Parathyroid adenoma (tissue), 2 donors: ENCODE measurements at regions not wholly inside any gene's neighbourhood (a gene's known extent, or its start where the extent isn't known, plus 50 kb on each side); places are given as distances from the start of the nearest gene placed in this dataset.

Experiments
- H2AFZ ChIP-seq: fragments of 300-600 bp; sonication (generic); one replicate; pipeline ENCODE4 v1.7.0; 2017; ENCODE audit warnings: antibody characterized with exemption, mild to moderate bottlenecking
- H3K27ac ChIP-seq: fragments of 300-600 bp; sonication (generic); one replicate; pipeline ENCODE4 v1.7.0; 2017
- H3K27me3 ChIP-seq: fragments of 300-600 bp; sonication (generic); one replicate; pipeline ENCODE4 v1.7.0; 2017; ENCODE audit warnings: low read length; ENCODE audit not compliant: control insufficient read depth, insufficient read depth
- H3K36me3 ChIP-seq: fragments of 300-600 bp; sonication (generic); one replicate; pipeline ENCODE4 v1.7.0; 2017; ENCODE audit warnings: low read length; ENCODE audit not compliant: control insufficient read depth, insufficient read depth
- H3K4me1 ChIP-seq: fragments of 300-600 bp; sonication (generic); one replicate; pipeline ENCODE4 v1.7.0; 2017; ENCODE audit warnings: control low read depth
- H3K4me2 ChIP-seq: fragments of 300-600 bp; sonication (generic); one replicate; pipeline ENCODE4 v1.7.0; 2017; ENCODE audit warnings: low read length
- H3K4me3 ChIP-seq: fragments of 300-600 bp; sonication (generic); one replicate; pipeline ENCODE4 v1.7.0; 2017; ENCODE audit warnings: low read depth, low read length
- H3K79me2 ChIP-seq: fragments of 300-600 bp; sonication (generic); one replicate; pipeline ENCODE4 v1.7.0; 2017; ENCODE audit warnings: control low read depth
- H3K9ac ChIP-seq: fragments of 300-600 bp; sonication (generic); one replicate; pipeline ENCODE4 v1.7.0; 2017; ENCODE audit warnings: mild to moderate bottlenecking
- H3K9me3 ChIP-seq: fragments of 300-600 bp; sonication (generic); one replicate; pipeline ENCODE4 v1.7.0; 2017; ENCODE audit warnings: low read length; ENCODE audit not compliant: control insufficient read depth
- TF ChIP-seq, protein P1 (sequence below): fragments of 300-600 bp; sonication (generic); IDR thresholded peaks from one replicate; pipeline ENCODE4 v1.7.0; 2017; ENCODE audit warnings: antibody characterized with exemption, mild to moderate bottlenecking
- donor health status: primary hyperparathyroidism.

DNA sequence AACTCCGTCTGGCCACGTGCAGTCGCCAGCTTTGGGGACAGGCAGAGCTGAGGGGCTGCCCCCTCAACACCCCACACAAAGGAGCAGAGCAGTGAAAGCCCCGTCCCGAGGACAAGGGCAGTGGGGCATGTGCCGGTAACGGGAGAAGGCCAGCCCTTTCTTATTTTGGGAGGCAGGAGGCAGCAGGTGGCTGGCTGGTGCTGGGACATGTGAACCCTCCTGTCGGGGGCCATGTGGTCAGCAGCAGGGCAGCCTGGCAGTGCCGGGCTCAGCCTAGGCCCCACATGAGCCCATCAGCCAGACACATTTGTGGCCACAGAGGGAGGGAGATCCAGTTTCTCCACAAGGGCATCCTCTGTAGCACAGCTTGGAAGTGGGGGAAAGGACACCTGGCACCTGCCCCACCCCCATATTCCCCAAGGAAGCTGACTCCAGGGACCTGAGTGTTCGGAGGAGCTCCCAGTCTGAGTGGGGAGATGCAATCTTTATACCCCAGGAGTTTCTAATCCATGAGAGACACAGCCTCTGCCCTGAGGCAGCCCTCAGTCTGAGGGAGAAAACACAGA, 137.6 kb downstream of the MRPL14 start:
- Histone ChIP-seq H2AFZ (no peak overlapping the region), H3K4me1 (peaks cover 13% of the 10 kb centered on the region), H3K4me2 (no peak overlapping the region)

DNA sequence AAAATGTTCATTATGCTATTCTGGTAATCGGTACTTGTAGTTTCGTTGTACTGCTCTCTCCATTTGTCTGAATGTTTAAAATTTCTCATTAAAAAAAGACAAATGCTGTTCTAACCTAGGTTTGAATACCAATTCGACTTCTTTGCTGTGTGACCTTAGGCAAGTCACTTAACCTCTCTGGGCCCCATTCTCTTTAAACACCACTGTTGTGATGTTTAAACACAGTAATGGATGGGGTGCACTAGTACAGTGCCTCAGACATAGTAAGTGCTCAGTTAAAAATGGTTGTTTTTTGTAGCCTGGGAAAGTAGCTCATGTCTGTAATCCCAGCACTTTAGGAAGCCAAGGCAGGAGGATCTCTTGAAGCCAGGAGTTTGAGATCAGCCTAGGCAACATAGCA, 138.5 kb downstream of the MRPL14 start:
- Histone ChIP-seq H3K79me2 (no peaks in the 10 kb centered on the region), H3K4me3 (no peak overlapping the region), H2AFZ (no peak overlapping the region), H3K4me2 (no peak overlapping the region), H3K36me3 (no peaks in the 10 kb centered on the region), H3K9me3 (no peaks in the 10 kb centered on the region), H3K27me3 (no peaks in the 10 kb centered on the region), H3K4me1 (peaks cover 8% of the 10 kb centered on the region), H3K9ac (no peak overlapping the region), H3K27ac (no peak overlapping the region)
- TF ChIP-seq, protein P1, sequence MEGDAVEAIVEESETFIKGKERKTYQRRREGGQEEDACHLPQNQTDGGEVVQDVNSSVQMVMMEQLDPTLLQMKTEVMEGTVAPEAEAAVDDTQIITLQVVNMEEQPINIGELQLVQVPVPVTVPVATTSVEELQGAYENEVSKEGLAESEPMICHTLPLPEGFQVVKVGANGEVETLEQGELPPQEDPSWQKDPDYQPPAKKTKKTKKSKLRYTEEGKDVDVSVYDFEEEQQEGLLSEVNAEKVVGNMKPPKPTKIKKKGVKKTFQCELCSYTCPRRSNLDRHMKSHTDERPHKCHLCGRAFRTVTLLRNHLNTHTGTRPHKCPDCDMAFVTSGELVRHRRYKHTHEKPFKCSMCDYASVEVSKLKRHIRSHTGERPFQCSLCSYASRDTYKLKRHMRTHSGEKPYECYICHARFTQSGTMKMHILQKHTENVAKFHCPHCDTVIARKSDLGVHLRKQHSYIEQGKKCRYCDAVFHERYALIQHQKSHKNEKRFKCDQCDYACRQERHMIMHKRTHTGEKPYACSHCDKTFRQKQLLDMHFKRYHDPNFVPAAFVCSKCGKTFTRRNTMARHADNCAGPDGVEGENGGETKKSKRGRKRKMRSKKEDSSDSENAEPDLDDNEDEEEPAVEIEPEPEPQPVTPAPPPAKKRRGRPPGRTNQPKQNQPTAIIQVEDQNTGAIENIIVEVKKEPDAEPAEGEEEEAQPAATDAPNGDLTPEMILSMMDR, result no peak

More for the DNA sequence above, 137.6 kb downstream of the MRPL14 start:
- Histone ChIP-seq H3K79me2 (no peaks in the 10 kb centered on the region), H3K27me3 (no peaks in the 10 kb centered on the region), H3K9ac (no peak overlapping the region), H3K9me3 (no peaks in the 10 kb centered on the region), H3K4me3 (no peak overlapping the region), H3K27ac (no peak overlapping the region), H3K36me3 (no peaks in the 10 kb centered on the region)
- TF ChIP-seq, protein P1, result no peak

DNA sequence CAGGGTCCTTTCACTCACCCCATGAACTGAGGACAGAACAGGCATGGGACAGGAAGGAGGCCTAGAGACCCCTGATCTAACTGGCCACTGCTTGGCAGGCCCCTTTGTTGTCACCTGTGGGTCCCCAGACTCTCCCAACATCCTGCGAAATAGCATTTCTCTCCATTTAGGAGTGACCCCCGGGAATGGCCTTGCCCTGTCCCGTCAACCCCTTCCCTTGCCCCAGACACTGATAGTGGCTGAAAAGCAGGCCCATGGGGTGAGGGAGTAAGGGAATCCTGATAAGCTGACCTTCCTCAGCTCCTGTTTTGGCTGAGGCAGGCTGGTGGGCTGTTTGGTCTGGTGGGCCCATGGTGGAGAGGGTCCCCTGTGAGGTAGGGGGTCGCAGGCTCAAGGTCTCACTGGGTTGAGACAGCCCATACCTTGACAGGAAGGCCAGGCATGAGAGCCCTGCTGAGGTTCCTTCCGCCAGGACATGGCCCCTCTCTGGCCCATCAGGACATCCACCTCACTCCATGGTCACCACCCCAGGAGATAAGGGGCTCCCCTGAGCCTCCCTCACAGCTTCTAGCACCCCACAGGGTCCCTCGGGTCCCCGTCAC, 139.3 kb downstream of the MRPL14 start:
- Histone ChIP-seq H3K79me2 (no peaks in the 10 kb centered on the region), H2AFZ (no peak overlapping the region), H3K4me1 (peaks cover 2% of the 10 kb centered on the region), H3K36me3 (no peaks in the 10 kb centered on the region), H3K4me2 (no peak overlapping the region), H3K4me3 (no peak overlapping the region), H3K9me3 (no peaks in the 10 kb centered on the region), H3K27ac (no peak overlapping the region), H3K27me3 (no peaks in the 10 kb centered on the region), H3K9ac (no peak overlapping the region)
- TF ChIP-seq, protein P1, result no peak

DNA sequence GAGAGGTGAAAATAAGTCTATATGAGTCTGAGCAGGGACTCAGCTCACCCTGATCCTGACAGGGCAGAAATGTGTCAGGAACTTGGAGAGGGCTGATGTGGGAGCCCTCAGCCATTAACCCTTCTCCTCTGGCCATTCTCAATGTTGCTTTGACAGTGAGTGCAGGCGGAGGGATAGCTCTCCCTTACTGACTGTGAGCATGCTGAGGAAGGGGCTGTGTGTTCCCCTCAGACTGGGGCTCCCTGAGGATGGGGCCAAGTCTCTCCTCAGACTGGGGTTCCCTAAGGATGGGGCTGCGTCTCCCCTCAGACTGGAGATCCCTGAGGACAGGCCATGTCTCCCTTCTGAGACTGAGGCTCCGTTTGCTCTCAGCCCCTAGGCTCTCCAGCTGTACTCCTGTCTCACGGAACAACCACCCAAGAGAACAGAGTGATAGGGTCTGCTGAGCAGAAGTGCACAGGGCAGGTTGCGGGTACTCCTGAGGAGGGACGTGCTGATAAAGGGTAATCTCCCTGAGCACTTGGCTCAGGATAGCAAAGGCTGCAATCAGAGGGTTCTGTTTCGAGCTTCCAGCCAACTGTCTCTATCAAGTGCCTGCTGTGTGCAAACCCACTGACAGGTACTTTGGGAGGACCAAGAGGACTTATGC, 141.0 kb downstream of the MRPL14 start:
- Histone ChIP-seq H3K36me3 (no peaks in the 10 kb centered on the region), H3K4me2 (no peak overlapping the region), H3K27ac (no peak overlapping the region), H3K9ac (no peak overlapping the region), H3K79me2 (no peaks in the 10 kb centered on the region), H3K9me3 (no peaks in the 10 kb centered on the region), H3K27me3 (no peaks in the 10 kb centered on the region), H2AFZ (no peak overlapping the region), H3K4me1 (no peaks in the 10 kb centered on the region), H3K4me3 (no peak overlapping the region)
- TF ChIP-seq, protein P1, result no peak
